ENCODE measurements at regions not wholly inside any gene's neighbourhood (a gene's known extent, or its start where the extent isn't known, plus 50 kb on each side); places are given as distances from the start of the nearest gene placed in this dataset.

GRCh38 chr7:118845791-118846190, 621.3 kb downstream of the ANKRD7 start:
- Histone ChIP-seq H3K4me1 (ENCODE audit: control insufficient read depth in 1 of 2, insufficient read depth in 1 of 2, low read depth in 1 of 2, low read length in 1 of 2) (peaks cover 0 to 11% of the 10 kb centered on the region in 2 experiments), H3K4me3 (ENCODE audit: low read depth in 1 of 2, low read length in 1 of 2) (no peak overlapping the region), H3K27ac (no peak overlapping the region), H3K27me3 (no peaks in the 10 kb centered on the region), H3K9me3 (no peaks in the 10 kb centered on the region), H3K36me3 (no peaks in the 10 kb centered on the region)
- TF ChIP-seq, protein P1, sequence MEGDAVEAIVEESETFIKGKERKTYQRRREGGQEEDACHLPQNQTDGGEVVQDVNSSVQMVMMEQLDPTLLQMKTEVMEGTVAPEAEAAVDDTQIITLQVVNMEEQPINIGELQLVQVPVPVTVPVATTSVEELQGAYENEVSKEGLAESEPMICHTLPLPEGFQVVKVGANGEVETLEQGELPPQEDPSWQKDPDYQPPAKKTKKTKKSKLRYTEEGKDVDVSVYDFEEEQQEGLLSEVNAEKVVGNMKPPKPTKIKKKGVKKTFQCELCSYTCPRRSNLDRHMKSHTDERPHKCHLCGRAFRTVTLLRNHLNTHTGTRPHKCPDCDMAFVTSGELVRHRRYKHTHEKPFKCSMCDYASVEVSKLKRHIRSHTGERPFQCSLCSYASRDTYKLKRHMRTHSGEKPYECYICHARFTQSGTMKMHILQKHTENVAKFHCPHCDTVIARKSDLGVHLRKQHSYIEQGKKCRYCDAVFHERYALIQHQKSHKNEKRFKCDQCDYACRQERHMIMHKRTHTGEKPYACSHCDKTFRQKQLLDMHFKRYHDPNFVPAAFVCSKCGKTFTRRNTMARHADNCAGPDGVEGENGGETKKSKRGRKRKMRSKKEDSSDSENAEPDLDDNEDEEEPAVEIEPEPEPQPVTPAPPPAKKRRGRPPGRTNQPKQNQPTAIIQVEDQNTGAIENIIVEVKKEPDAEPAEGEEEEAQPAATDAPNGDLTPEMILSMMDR (IDR thresholded peaks at IDR 0.05): no peak

GRCh38 chr7:118846977-118847376, 622.5 kb downstream of the ANKRD7 start:
- Histone ChIP-seq H3K4me3 (ENCODE audit: low read depth in 1 of 2, low read length in 1 of 2) (no peak overlapping the region), H3K9me3 (no peaks in the 10 kb centered on the region), H3K27me3 (no peaks in the 10 kb centered on the region), H3K27ac (no peak overlapping the region), H3K36me3 (no peaks in the 10 kb centered on the region), H3K4me1 (ENCODE audit: control insufficient read depth in 1 of 2, insufficient read depth in 1 of 2, low read depth in 1 of 2, low read length in 1 of 2) (peaks cover 0 to 11% of the 10 kb centered on the region in 2 experiments)
- TF ChIP-seq, protein P1 (IDR thresholded peaks at IDR 0.05): no peak

DNA sequence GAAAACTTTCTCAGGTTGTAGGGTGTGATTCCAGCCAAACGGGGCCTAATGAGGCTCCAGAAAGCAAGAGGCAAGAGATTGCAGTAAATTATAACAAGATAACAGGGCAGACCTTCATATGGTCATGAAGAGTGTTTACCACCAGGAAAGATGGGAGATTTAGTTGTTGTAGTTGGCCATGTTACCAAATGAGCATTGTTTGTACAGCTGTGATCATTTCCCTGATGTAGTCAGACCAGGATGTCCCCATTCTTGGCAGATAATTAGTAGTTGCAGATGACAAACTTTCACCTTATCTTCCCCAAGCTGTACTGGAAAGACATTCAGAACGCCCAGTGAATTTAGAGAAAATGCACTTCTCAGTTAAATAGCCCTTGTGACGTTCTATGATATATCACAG, 630.8 kb downstream of the ANKRD7 start:
- no peaks in the 10 kb centered on the region for H3K36me3 ChIP-seq
- H3K4me3 ChIP-seq (ENCODE audit: low read depth in 1 of 2, low read length in 1 of 2): no peak overlapping the region
- no peaks in the 10 kb centered on the region for H3K9me3 ChIP-seq
- no peaks in the 10 kb centered on the region for H3K4me1 ChIP-seq (ENCODE audit: control insufficient read depth in 1 of 2, insufficient read depth in 1 of 2, low read depth in 1 of 2, low read length in 1 of 2)
- TF ChIP-seq, protein P1 (IDR thresholded peaks at IDR 0.05): no peak
- no peak overlapping the region for H3K27ac ChIP-seq
- H3K27me3 ChIP-seq: no peaks in the 10 kb centered on the region

- H3K4me3 ChIP-seq (ENCODE audit: low read depth in 1 of 2, low read length in 1 of 2): no peak overlapping the region
- H3K36me3 ChIP-seq: no peaks in the 10 kb centered on the region
- TF ChIP-seq, protein P1 (IDR thresholded peaks at IDR 0.05): no peak
- H3K9me3 ChIP-seq: no peaks in the 10 kb centered on the region
- no peak overlapping the region for H3K27ac ChIP-seq
- H3K27me3 ChIP-seq: no peaks in the 10 kb centered on the region
- no peaks in the 10 kb centered on the region for H3K4me1 ChIP-seq (ENCODE audit: control insufficient read depth in 1 of 2, insufficient read depth in 1 of 2, low read depth in 1 of 2, low read length in 1 of 2)
These were observed 634.2 kb downstream of the ANKRD7 start for GRCh38 chr7:118858651-118859149.

GRCh38 chr7:118861581-118861980, 637.1 kb downstream of the ANKRD7 start:
- TF ChIP-seq, protein P1 (IDR thresholded peaks at IDR 0.05): no peak

GRCh38 chr7:118862740-118863139, 638.2 kb downstream of the ANKRD7 start:
- Histone ChIP-seq H3K4me3 (ENCODE audit: low read depth in 1 of 2, low read length in 1 of 2) (no peak overlapping the region), H3K9me3 (no peaks in the 10 kb centered on the region), H3K27me3 (no peaks in the 10 kb centered on the region), H3K36me3 (no peaks in the 10 kb centered on the region), H3K27ac (no peak overlapping the region), H3K4me1 (ENCODE audit: control insufficient read depth in 1 of 2, insufficient read depth in 1 of 2, low read depth in 1 of 2, low read length in 1 of 2) (no peaks in the 10 kb centered on the region)
- TF ChIP-seq, protein P1 (IDR thresholded peaks at IDR 0.05): no peak

More at GRCh38 chr7:118861581-118861980, 637.1 kb downstream of the ANKRD7 start:
- H3K36me3 ChIP-seq: no peaks in the 10 kb centered on the region
- H3K4me1 ChIP-seq (ENCODE audit: control insufficient read depth in 1 of 2, insufficient read depth in 1 of 2, low read depth in 1 of 2, low read length in 1 of 2): no peaks in the 10 kb centered on the region
- H3K4me3 ChIP-seq (ENCODE audit: low read depth in 1 of 2, low read length in 1 of 2): no peak overlapping the region
- H3K27me3 ChIP-seq: no peaks in the 10 kb centered on the region
- H3K9me3 ChIP-seq: no peaks in the 10 kb centered on the region
- H3K27ac ChIP-seq: no peak overlapping the region

All from neutrophil (primary cell).